ENCODE measurements at regions not wholly inside any gene's neighbourhood (a gene's known extent, or its start where the extent isn't known, plus 50 kb on each side); places are given as distances from the start of the nearest gene placed in this dataset.

GRCh38 chr4:177235026-177235425 lies 74.6 kb upstream of the NEIL3 start:
- DNase-seq, result no peak
- Mint-ChIP-seq H3K27ac (no peak overlapping the region), H3K9me3 (no peaks in the 10 kb centered on the region), H3K4me3 (no peak overlapping the region), H3K36me3 (ENCODE audit: low read depth) (no peaks in the 10 kb centered on the region), H3K4me1 (peaks cover 10% of the 10 kb centered on the region), H3K27me3 (ENCODE audit: low read depth, poor library complexity) (no peaks in the 10 kb centered on the region)
- TF ChIP-seq CTCF (IDR thresholded peaks at IDR 0.05), result no peak

GRCh38 chr4:177236886-177237285 lies 72.8 kb upstream of the NEIL3 start:
- H3K27ac Mint-ChIP-seq, result peak overlapping the region; percentile 45
- no peaks in the 10 kb centered on the region for H3K4me1 Mint-ChIP-seq
- no peak for TF ChIP-seq CTCF (IDR thresholded peaks at IDR 0.05)
- no peak for DNase-seq
- H3K27me3 Mint-ChIP-seq (ENCODE audit: low read depth, poor library complexity), result peaks cover 1% of the 10 kb centered on the region
- no peaks in the 10 kb centered on the region for H3K9me3 Mint-ChIP-seq
- H3K36me3 Mint-ChIP-seq (ENCODE audit: low read depth), result no peaks in the 10 kb centered on the region
- H3K4me3 Mint-ChIP-seq, result no peak overlapping the region

- Mint-ChIP-seq H3K4me3 (no peak overlapping the region), H3K36me3 (ENCODE audit: low read depth) (no peaks in the 10 kb centered on the region)
These were observed 72.4 kb upstream of the NEIL3 start for GRCh38 chr4:177237291-177237690.

GRCh38 chr4:177239477-177239876 lies 70.2 kb upstream of the NEIL3 start:
- Mint-ChIP-seq H3K4me3 (no peak overlapping the region), H3K27ac (no peak overlapping the region), H3K36me3 (ENCODE audit: low read depth) (no peaks in the 10 kb centered on the region), H3K27me3 (ENCODE audit: low read depth, poor library complexity) (peaks cover 2% of the 10 kb centered on the region), H3K4me1 (no peaks in the 10 kb centered on the region), H3K9me3 (no peaks in the 10 kb centered on the region)
- DNase-seq, result no peak
- no peak for TF ChIP-seq CTCF (IDR thresholded peaks at IDR 0.05)

More at GRCh38 chr4:177237291-177237690, 72.4 kb upstream of the NEIL3 start:
- TF ChIP-seq CTCF (IDR thresholded peaks at IDR 0.05), result no peak
- H3K9me3 Mint-ChIP-seq, result no peaks in the 10 kb centered on the region
- no peaks in the 10 kb centered on the region for H3K4me1 Mint-ChIP-seq
- peaks cover 2% of the 10 kb centered on the region for H3K27me3 Mint-ChIP-seq (ENCODE audit: low read depth, poor library complexity)
- no peak for DNase-seq
- H3K27ac Mint-ChIP-seq, result no peak overlapping the region

GRCh38 chr4:177239878-177240277 lies 69.8 kb upstream of the NEIL3 start:
- Mint-ChIP-seq H3K27ac (no peak overlapping the region), H3K4me1 (no peaks in the 10 kb centered on the region), H3K27me3 (ENCODE audit: low read depth, poor library complexity) (peaks cover 2% of the 10 kb centered on the region), H3K36me3 (ENCODE audit: low read depth) (no peaks in the 10 kb centered on the region), H3K9me3 (no peaks in the 10 kb centered on the region), H3K4me3 (no peak overlapping the region)
- no peak for TF ChIP-seq CTCF (IDR thresholded peaks at IDR 0.05)
- DNase-seq, result no peak

- Mint-ChIP-seq H3K4me1 (no peaks in the 10 kb centered on the region), H3K9me3 (no peaks in the 10 kb centered on the region), H3K27ac (no peak overlapping the region), H3K27me3 (ENCODE audit: low read depth, poor library complexity) (peaks cover 2% of the 10 kb centered on the region), H3K4me3 (no peak overlapping the region), H3K36me3 (ENCODE audit: low read depth) (no peaks in the 10 kb centered on the region)
- TF ChIP-seq CTCF (IDR thresholded peaks at IDR 0.05), result no peak
- no peak for DNase-seq
These were observed 66.9 kb upstream of the NEIL3 start for GRCh38 chr4:177242651-177243286.

Data from nephron progenitor cell (in vitro differentiated cells).